Endothelial cell (in vitro differentiated cells): ENCODE measurements at regions not wholly inside any gene's neighbourhood (a gene's known extent, or its start where the extent isn't known, plus 50 kb on each side); places are given as distances from the start of the nearest gene placed in this dataset.
"Not testable (repeated sequence)": the region's sequence is repeated elsewhere in the genome, so short reads cannot be mapped to it uniquely, and the experiment has no call there.

ENCODE experiments used
- DNase-seq: peaks from one replicate; pipeline ENCODE4 v3.0.0; 2021; ENCODE audit warnings: low spot score
- H3K27ac Mint-ChIP-seq: one replicate; pipeline ENCODE4 v1.8.0; 2021; ENCODE audit warnings: mixed read lengths, inconsistent platforms; ENCODE audit not compliant: unreplicated experiment
- H3K27me3 Mint-ChIP-seq: one replicate; pipeline ENCODE4 v1.8.0; 2021; ENCODE audit warnings: mild to moderate bottlenecking, moderate library complexity, mixed read lengths, inconsistent platforms; ENCODE audit not compliant: unreplicated experiment
- H3K36me3 Mint-ChIP-seq: one replicate; pipeline ENCODE4 v1.8.0; 2021; ENCODE audit warnings: mild to moderate bottlenecking, low read depth, mixed read lengths, inconsistent platforms; ENCODE audit not compliant: unreplicated experiment
- H3K4me1 Mint-ChIP-seq: one replicate; pipeline ENCODE4 v1.8.0; 2021; ENCODE audit warnings: mild to moderate bottlenecking, mixed read lengths, inconsistent platforms; ENCODE audit not compliant: unreplicated experiment
- H3K4me3 Mint-ChIP-seq: one replicate; pipeline ENCODE4 v1.8.0; 2021; ENCODE audit warnings: mild to moderate bottlenecking, mixed read lengths, inconsistent platforms; ENCODE audit not compliant: unreplicated experiment
- H3K9me3 Mint-ChIP-seq: one replicate; pipeline ENCODE4 v1.8.0; 2021; ENCODE audit warnings: mixed read lengths, inconsistent platforms; ENCODE audit not compliant: unreplicated experiment
- CTCF ChIP-seq: fragments of 200-600 bp; sonication (generic); IDR thresholded peaks from one replicate; pipeline ENCODE4 v1.5.0; 2021; ENCODE audit warnings: antibody characterized with exemption; ENCODE audit not compliant: unreplicated experiment

GRCh38 chr12:65728848-65729793, 95.2 kb upstream of the HMGA2 start:
- no peak overlapping the region for H3K27ac Mint-ChIP-seq

GRCh38 chr12:65731771-65732170, 92.5 kb upstream of the HMGA2 start:
- H3K27ac Mint-ChIP-seq = no peak overlapping the region

More at GRCh38 chr12:65728848-65729793, 95.2 kb upstream of the HMGA2 start:
- Mint-ChIP-seq H3K4me1 (peaks cover 7% of the 10 kb centered on the region), H3K27me3 (peaks cover 3% of the 10 kb centered on the region), H3K4me3 (peak overlapping the region; percentile 88), H3K9me3 (no peaks in the 10 kb centered on the region), H3K36me3 (no peaks in the 10 kb centered on the region)
- DNase-seq = peak; percentile 40
- no peak for TF ChIP-seq CTCF

GRCh38 chr12:65733643-65734042, 90.6 kb upstream of the HMGA2 start:
- not testable (repeated sequence) for DNase-seq, H3K4me1 Mint-ChIP-seq, H3K27me3 Mint-ChIP-seq, H3K4me3 Mint-ChIP-seq, H3K9me3 Mint-ChIP-seq, H3K36me3 Mint-ChIP-seq, H3K27ac Mint-ChIP-seq

More at GRCh38 chr12:65731771-65732170, 92.5 kb upstream of the HMGA2 start:
- H3K4me3 Mint-ChIP-seq = no peak overlapping the region
- TF ChIP-seq CTCF = no peak
- H3K9me3 Mint-ChIP-seq = no peaks in the 10 kb centered on the region
- H3K36me3 Mint-ChIP-seq = no peaks in the 10 kb centered on the region
- peaks cover 3% of the 10 kb centered on the region for H3K27me3 Mint-ChIP-seq
- no peak for DNase-seq
- H3K4me1 Mint-ChIP-seq = peaks cover 7% of the 10 kb centered on the region

GRCh38 chr12:65734226-65734625, 90.1 kb upstream of the HMGA2 start:
- no peak for TF ChIP-seq CTCF
- H3K4me3 Mint-ChIP-seq = no peak overlapping the region
- peaks cover 3% of the 10 kb centered on the region for H3K27me3 Mint-ChIP-seq
- no peaks in the 10 kb centered on the region for H3K9me3 Mint-ChIP-seq
- no peaks in the 10 kb centered on the region for H3K4me1 Mint-ChIP-seq
- H3K36me3 Mint-ChIP-seq = no peaks in the 10 kb centered on the region
- no peak for DNase-seq
- no peak overlapping the region for H3K27ac Mint-ChIP-seq

GRCh38 chr12:65739606-65740005, 84.7 kb upstream of the HMGA2 start:
- no peak overlapping the region for H3K4me3 Mint-ChIP-seq
- no peak for TF ChIP-seq CTCF
- no peak for DNase-seq
- H3K9me3 Mint-ChIP-seq = no peaks in the 10 kb centered on the region
- H3K4me1 Mint-ChIP-seq = peaks cover 16% of the 10 kb centered on the region
- H3K27ac Mint-ChIP-seq = no peak overlapping the region
- H3K27me3 Mint-ChIP-seq = peaks cover 8% of the 10 kb centered on the region
- no peaks in the 10 kb centered on the region for H3K36me3 Mint-ChIP-seq
